GM12891 (cell line): ENCODE measurements at regions not wholly inside any gene's neighbourhood (a gene's known extent, or its start where the extent isn't known, plus 50 kb on each side); places are given as distances from the start of the nearest gene placed in this dataset.
A peak's percentile ranks its signal among the peaks of the same experiment; 100 is the strongest.
"Not testable (repeated sequence)": the region's sequence is repeated elsewhere in the genome, so short reads cannot be mapped to it uniquely, and the experiment has no call there.

Experiments used
- DNase-seq: peaks from one replicate; pipeline ENCODE4 v3.0.0; 2011; ENCODE audit warnings: low spot score; ENCODE audit not compliant: insufficient read length
- FAIRE-seq: peaks from 2 replicates; lab custom pipeline; 2011; peaks lifted over from hg19 to GRCh38; lab: Jason Lieb, UNC
- PAX5 ChIP-seq: IDR thresholded peaks from 2 replicates; pipeline ENCODE4 v1.6.1; 2011; ENCODE audit warnings: low read length, moderate library complexity, mild to moderate bottlenecking; ENCODE audit not compliant: insufficient read depth, severe bottlenecking
- POLR2A ChIP-seq: IDR thresholded peaks from 2 replicates; pipeline ENCODE4 v1.6.1; 2011; ENCODE audit warnings: low read depth, low read length, control low read depth
- POLR2AphosphoS5 ChIP-seq: IDR thresholded peaks from 2 replicates; pipeline ENCODE4 v1.6.1; 2011; ENCODE audit warnings: low read depth, low read length, control low read depth
- POU2F2 ChIP-seq: IDR thresholded peaks from 2 replicates; pipeline ENCODE4 v1.6.1; 2011; ENCODE audit warnings: low read depth, mild to moderate bottlenecking, control low read depth, low read length, moderate library complexity
- SPI1 ChIP-seq: IDR thresholded peaks from 2 replicates; pipeline ENCODE4 v1.6.1; 2011; ENCODE audit warnings: low read depth, low read length, control low read depth
- TAF1 ChIP-seq: IDR thresholded peaks from 2 replicates; pipeline ENCODE4 v1.6.1; 2011; ENCODE audit warnings: low read depth, low read length, control low read depth

DNA sequence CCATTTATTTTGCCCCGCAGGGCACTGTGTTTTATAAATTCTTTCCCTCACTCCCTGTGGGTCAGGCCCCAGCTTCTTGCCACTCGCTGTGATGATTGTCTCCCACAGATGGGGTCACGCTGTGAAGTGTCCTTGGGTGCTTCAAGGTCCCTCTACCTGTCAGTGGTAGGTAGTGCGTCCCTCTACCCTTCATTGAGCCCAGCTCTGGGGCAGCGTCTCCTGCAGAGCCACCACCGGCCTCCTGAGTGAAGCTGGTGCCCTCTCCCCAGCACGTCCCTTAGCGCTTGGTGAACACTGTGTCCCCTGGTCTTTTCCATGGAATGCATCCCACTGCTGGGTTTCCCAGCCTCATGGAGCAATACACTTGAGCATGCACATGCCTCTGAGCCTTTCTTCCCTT lies 108.2 kb downstream of the NRN1 start:
- TF ChIP-seq SPI1 (no peak), PAX5 (no peak), POLR2A (no peak), POU2F2 (no peak), POLR2AphosphoS5 (no peak), TAF1 (no peak)
- FAIRE-seq (no peak), DNase-seq (no peak)

DNA sequence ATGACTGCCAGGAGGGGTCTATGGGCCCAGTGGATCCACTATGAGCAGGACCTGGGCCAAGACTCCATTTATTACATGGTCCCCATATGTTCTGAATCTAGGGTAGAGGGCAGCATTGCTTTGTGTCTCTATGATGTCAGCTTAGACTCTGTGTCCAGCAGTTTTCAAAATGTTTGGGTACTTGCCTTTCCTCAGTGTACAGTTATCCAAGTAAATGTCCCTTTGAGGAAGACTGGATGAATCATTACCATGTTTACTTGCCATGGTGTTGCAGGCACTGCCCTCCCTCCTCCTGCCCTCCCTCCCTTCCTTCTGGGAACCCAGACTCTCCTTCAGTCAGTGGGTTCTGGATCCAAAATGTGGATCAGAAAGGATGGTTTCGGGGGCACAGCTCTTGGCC lies 108.6 kb downstream of the NRN1 start:
- TF ChIP-seq SPI1 (no peak), POU2F2 (no peak), POLR2AphosphoS5 (no peak), POLR2A (no peak), PAX5 (no peak), TAF1 (no peak)
- FAIRE-seq (no peak), DNase-seq (no peak)

DNA sequence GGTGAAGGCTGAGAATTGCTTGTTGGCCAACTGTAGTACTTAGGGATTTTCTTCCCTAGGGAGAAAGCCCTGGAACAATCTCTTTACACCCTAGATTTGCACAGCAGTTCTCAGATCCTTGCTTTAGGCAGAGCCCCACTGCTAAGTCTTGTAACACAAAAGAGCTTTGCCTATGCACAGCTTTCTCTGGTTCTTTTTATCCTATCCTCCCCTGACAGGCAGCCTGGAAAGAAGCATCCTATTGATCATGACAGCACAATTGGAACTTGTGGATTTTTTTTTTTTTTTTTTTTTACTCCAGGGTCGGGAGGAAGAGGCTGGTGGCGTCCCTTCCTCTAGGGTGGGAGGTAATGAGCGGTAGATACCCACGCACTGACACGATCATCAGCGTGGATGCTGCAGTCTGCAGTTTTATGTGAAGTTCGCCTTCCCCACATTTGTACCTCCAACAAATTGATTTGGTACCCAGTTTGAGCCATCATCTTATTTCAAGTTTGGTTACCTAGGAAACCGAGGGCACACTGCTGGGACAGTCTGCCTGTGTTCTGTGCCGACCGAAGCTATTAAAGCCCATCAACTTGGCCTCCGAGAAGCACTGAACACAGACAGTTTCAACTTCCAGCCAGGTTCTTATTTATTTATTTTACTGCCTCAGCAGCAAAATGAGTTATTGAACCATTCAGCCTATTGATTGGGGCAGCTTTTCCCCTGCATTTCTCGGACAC lies 110.1 kb downstream of the NRN1 start:
- no peak for TF ChIP-seq POU2F2
- no peak for TF ChIP-seq SPI1
- no peak for TF ChIP-seq POLR2AphosphoS5
- TF ChIP-seq POLR2A, result no peak
- TF ChIP-seq PAX5, result no peak
- no peak for TF ChIP-seq TAF1
- DNase-seq (no peak), FAIRE-seq (no peak)

DNA sequence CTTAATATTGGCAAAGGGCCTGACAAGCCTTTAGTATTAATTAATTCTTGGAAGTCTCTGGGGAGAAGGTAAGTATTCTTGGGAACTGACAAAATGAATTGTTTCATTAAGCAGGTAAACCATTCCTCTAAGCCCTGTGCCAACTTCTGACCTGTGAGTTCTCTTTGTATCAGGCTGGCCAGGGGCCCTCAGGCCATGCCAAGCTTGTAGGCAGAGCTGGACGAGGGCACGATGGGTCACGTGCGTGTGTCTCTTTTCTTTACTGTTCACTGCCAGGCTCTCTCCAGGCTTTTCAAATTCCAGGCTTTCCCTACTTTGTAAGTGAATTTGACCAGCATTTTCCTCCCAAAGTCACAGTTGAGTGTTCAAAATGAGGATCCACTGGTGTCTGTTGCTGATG lies 112.4 kb downstream of the NRN1 start:
- TF ChIP-seq POU2F2 (no peak), SPI1 (no peak), PAX5 (no peak), POLR2AphosphoS5 (no peak), TAF1 (no peak), POLR2A (no peak)
- DNase-seq, result no peak
- no peak for FAIRE-seq

GRCh38 chr6:5893295-5893694 lies 113.4 kb downstream of the NRN1 start:
- FAIRE-seq (no peak), DNase-seq (no peak)
- TF ChIP-seq SPI1, result no peak
- no peak for TF ChIP-seq PAX5
- no peak for TF ChIP-seq POU2F2
- TF ChIP-seq POLR2AphosphoS5, result no peak
- TF ChIP-seq TAF1, result no peak
- no peak for TF ChIP-seq POLR2A

DNA sequence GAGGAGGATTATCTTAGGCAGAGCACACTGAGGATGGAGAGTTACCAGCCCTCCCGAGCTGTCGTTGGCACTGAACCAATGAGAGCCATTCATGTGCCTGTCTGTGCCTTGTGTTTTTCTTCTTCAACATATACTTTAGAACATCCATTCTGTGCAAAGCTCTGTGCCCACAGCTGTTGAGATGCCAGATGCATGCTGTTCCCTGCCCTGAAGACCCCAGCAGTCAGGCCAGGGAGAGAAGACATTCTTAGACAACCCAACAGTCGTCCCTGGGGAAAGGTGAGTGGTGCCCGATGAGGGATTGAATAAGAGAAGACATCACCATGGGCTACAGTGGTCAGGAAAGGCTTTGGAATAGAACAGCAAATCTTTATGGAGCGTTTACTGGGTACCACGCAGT lies 114.1 kb downstream of the NRN1 start:
- DNase-seq (no peak), FAIRE-seq (no peak)
- no peak for TF ChIP-seq POU2F2
- no peak for TF ChIP-seq POLR2AphosphoS5
- TF ChIP-seq PAX5, result no peak

GRCh38 chr6:5878792-5879191 lies 127.9 kb downstream of the NRN1 start:
- no peak for DNase-seq
- no peak for FAIRE-seq
- TF ChIP-seq POLR2A (no peak), SPI1 (peak; percentile 34; the same call in 1 of the 2 replicates), PAX5 (no peak), POLR2AphosphoS5 (no peak)

DNA sequence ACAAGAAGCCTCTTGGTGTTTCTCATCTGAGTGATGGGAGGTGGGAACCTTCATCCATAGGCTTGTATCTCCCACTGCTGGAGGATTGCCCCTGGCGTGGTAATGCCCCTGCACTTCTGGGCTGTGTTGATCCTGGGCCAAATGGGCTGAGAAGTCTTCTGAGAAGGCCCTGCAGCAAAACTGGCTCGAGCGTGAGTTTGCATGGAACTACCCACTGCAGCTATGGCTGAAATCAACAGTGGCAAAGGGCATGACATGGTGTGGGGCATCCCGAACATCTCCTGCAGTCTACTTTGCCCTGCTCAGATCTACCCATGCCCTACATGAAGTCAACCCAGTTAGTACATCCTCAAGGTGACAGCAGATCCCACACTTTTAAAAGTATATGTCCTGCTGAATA lies 130.6 kb downstream of the NRN1 start:
- TF ChIP-seq TAF1, result no peak
- TF ChIP-seq PAX5, result no peak
- TF ChIP-seq POU2F2, result no peak
- TF ChIP-seq POLR2A, result no peak
- TF ChIP-seq SPI1, result no peak
- TF ChIP-seq POLR2AphosphoS5, result no peak
- FAIRE-seq (no peak), DNase-seq (no peak)

DNA sequence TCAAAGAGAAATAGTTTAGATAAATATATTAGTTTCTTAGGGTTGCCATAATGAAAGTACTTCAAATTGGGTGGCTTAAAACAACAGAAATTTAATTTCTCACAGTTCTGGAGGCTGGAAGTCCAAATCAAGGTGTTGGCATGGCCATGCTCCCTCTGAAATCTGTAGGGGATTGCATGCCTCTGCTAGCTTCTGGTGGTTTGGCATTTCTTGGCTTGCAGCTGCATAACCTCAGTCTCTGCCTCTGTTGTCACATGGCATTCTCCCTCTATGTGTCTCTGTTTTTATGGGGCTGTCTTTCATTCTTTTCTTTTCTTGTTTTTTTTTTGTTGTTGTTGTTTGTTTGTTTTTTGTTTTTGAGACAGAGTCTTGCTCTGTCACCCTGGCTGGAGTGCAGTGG lies 132.7 kb downstream of the NRN1 start:
- FAIRE-seq, DNase-seq: not testable (repeated sequence)

DNA sequence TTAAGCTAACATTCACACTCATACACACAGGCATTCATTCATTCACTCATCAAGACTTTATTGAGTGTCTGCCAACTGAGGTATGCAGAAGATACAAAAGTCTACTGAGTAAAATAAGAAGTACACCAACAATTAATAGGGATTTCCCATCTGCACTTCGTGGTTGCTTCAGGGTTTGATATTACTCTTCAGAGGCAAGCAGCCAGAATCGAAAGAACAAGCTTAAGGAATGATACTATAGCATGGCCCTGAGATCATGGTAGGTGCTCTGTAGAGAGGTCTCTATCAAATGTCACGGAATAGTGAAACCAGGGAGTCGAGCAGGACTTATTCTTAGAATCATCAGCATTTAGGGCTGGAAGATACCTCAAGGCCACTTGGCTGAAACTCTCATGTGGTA lies 135.4 kb downstream of the NRN1 start:
- DNase-seq (no peak), FAIRE-seq (no peak)
- no peak for TF ChIP-seq POU2F2
- no peak for TF ChIP-seq POLR2A
- TF ChIP-seq PAX5, result no peak
- no peak for TF ChIP-seq SPI1
- no peak for TF ChIP-seq POLR2AphosphoS5
- no peak for TF ChIP-seq TAF1

DNA sequence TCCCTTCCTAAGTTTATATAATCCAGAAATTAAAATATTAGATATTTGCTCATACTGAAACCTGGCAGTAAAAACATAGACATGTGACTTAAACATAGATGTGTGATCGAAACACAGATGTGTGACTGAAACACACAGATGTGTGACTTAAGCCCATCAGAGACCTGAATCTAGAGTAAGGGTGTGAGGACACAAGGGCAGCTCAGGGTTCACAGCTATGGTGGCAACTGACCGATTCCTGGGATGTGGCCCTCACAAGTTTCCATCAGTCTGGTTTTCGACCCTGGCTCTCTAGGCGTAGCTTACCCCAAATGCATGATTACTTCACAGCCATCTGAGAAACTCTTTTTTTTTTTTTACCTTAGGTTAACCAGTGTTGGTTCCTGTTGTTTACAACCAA lies 137.0 kb downstream of the NRN1 start:
- DNase-seq, result no peak
- no peak for TF ChIP-seq SPI1
- no peak for TF ChIP-seq POLR2AphosphoS5
- no peak for TF ChIP-seq POU2F2
- TF ChIP-seq TAF1, result no peak
- no peak for TF ChIP-seq POLR2A
- no peak for TF ChIP-seq PAX5
- FAIRE-seq, result no peak
